OCI-LY7 (cell line): ENCODE measurements at regions not wholly inside any gene's neighbourhood (a gene's known extent, or its start where the extent isn't known, plus 50 kb on each side); places are given as distances from the start of the nearest gene placed in this dataset.
"Not testable (repeated sequence)": the region's sequence is repeated elsewhere in the genome, so short reads cannot be mapped to it uniquely, and the experiment has no call there.

Experiments
- BruUV-seq: library from RNA; stranded (reverse); fragments of 400-500 nt; replicated peaks from 2 replicates; lab custom pipeline; 2021; lab: Mats Ljungman, UMichigan
- CTCF ChIA-PET: fragments of 300-600 bp; sonication (Branson Sonifier 250); formaldehyde crosslinking; loops from one replicate; lab custom pipeline; 2022; ENCODE audit warnings: antibody characterized with exemption; ENCODE audit not compliant: unreplicated experiment; lab: Charles Lee
- POLR2A ChIA-PET: fragments of 300-600 bp; sonication (Branson Sonifier 250); formaldehyde crosslinking; loops from one replicate; lab custom pipeline; 2022; ENCODE audit warnings: antibody characterized with exemption; lab: Charles Lee
- DNase-seq: peaks from one replicate; pipeline ENCODE4 v3.0.0-alpha.2; 2015; ENCODE audit warnings: low spot score
- H2AFZ ChIP-seq: fragments of 200-600 bp; sonication (generic), shearing (Covaris generic); 2 replicates; pipeline ENCODE4 v1.6.1; 2014; ENCODE audit warnings: mild to moderate bottlenecking, antibody characterized with exemption, low read length, moderate library complexity
- H3K27ac ChIP-seq: fragments of 200-600 bp; sonication (generic); 2 replicates; pipeline ENCODE4 v1.5.1; 2014; ENCODE audit warnings: mixed run types, low read depth, mild to moderate bottlenecking, moderate library complexity, low read length, inconsistent platforms; ENCODE audit not compliant: poor library complexity, severe bottlenecking
- H3K36me3 ChIP-seq: fragments of 200-600 bp; sonication (generic); 2 replicates; pipeline ENCODE4 v1.6.1; 2014; ENCODE audit warnings: mild to moderate bottlenecking, antibody characterized with exemption, low read length, moderate library complexity, mixed read lengths; ENCODE audit not compliant: insufficient read depth
- H3K4me1 ChIP-seq: fragments of 200-600 bp; sonication (generic); 2 replicates; pipeline ENCODE4 v1.5.1; 2014; ENCODE audit warnings: mild to moderate bottlenecking, low read length; ENCODE audit not compliant: insufficient read depth, poor library complexity, severe bottlenecking
- H3K4me2 ChIP-seq: fragments of 200-600 bp; sonication (generic); 2 replicates; pipeline ENCODE4 v1.6.1; 2014; ENCODE audit warnings: mild to moderate bottlenecking, low read length
- H3K4me3 ChIP-seq: fragments of 200-600 bp; sonication (generic); 2 replicates; pipeline ENCODE4 v1.5.1; 2014; ENCODE audit warnings: mild to moderate bottlenecking, low read depth, low read length; ENCODE audit not compliant: poor library complexity, severe bottlenecking
- H3K79me2 ChIP-seq: fragments of 200-600 bp; sonication (generic); 2 replicates; pipeline ENCODE4 v1.6.1; 2016; ENCODE audit warnings: low read depth, mild to moderate bottlenecking, low read length, moderate library complexity, mixed read lengths; ENCODE audit not compliant: insufficient read depth
- H3K9me2 ChIP-seq: fragments of 200-600 bp; sonication (generic); 2 replicates; pipeline ENCODE4 v1.6.1; 2016; ENCODE audit warnings: mild to moderate bottlenecking, low read length, mixed read lengths; ENCODE audit not compliant: insufficient read depth
- H3K9me3 ChIP-seq: fragments of 200-600 bp; sonication (generic); 2 replicates; pipeline ENCODE4 v1.6.1; 2014; ENCODE audit warnings: mild to moderate bottlenecking, mixed run types, low read length, mixed read lengths
- H4K20me1 ChIP-seq: fragments of 200-600 bp; sonication (generic); 2 replicates; pipeline ENCODE4 v1.6.1; 2014; ENCODE audit warnings: mild to moderate bottlenecking, antibody characterized with exemption, low read length, moderate library complexity, mixed read lengths; ENCODE audit not compliant: insufficient read depth
- EZH2phosphoT487 ChIP-seq: fragments of 200-600 bp; sonication (generic); IDR thresholded peaks from 2 replicates; pipeline ENCODE4 v1.6.1; 2018; ENCODE audit warnings: low read depth, borderline replicate concordance, mild to moderate bottlenecking, mixed run types, antibody characterized with exemption, low read length, moderate library complexity, mixed read lengths
- intact Hi-C: fragments of 100-400 bp; cut with micrococcal nuclease; formaldehyde crosslinking; loops from one replicate; pipeline ENCODE4 v1.10.0; 2022; ENCODE audit not compliant: unreplicated experiment
- TF ChIP-seq, protein P1 (sequence below): fragments of 200-600 bp; sonication (generic); conservative IDR thresholded peaks from 2 replicates; pipeline ENCODE4 v1.5.1; 2014; ENCODE audit warnings: mild to moderate bottlenecking, antibody characterized with exemption, low read length, moderate library complexity, mixed read lengths

DNA sequence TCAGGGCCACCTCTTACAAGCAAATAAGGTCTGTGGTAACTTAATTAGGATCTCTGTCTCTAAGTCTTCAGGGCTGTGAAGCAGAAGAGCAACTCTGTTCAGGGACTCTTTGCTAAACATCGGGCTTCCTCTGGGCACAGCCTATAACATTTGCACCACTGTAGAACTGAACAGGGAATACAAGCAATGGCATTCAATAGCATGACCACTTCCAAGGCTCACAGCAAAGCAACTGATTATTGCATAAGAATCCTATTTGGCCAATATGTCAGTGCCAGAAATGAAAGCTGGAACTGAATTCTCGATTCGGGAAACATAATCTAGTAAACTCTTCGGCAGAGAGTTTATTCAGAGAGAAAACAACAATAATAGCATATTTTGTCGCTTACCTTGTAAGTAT is 92.2 kb upstream of the AMZ2 start:
- H2AFZ ChIP-seq: no peak overlapping the region
- no TSS peak for BruUV-seq
- H3K27ac ChIP-seq: no peak overlapping the region
- ChIA-PET CTCF (no interaction called here), POLR2A (no interaction called here)
- no peak overlapping the region for H3K4me3 ChIP-seq
- H3K79me2 ChIP-seq: no peaks in the 10 kb centered on the region
- no peaks in the 10 kb centered on the region for H3K9me3 ChIP-seq
- no peak overlapping the region for H3K4me2 ChIP-seq
- no peak for DNase-seq
- TF ChIP-seq, protein P1, sequence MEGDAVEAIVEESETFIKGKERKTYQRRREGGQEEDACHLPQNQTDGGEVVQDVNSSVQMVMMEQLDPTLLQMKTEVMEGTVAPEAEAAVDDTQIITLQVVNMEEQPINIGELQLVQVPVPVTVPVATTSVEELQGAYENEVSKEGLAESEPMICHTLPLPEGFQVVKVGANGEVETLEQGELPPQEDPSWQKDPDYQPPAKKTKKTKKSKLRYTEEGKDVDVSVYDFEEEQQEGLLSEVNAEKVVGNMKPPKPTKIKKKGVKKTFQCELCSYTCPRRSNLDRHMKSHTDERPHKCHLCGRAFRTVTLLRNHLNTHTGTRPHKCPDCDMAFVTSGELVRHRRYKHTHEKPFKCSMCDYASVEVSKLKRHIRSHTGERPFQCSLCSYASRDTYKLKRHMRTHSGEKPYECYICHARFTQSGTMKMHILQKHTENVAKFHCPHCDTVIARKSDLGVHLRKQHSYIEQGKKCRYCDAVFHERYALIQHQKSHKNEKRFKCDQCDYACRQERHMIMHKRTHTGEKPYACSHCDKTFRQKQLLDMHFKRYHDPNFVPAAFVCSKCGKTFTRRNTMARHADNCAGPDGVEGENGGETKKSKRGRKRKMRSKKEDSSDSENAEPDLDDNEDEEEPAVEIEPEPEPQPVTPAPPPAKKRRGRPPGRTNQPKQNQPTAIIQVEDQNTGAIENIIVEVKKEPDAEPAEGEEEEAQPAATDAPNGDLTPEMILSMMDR: no peak
- TF ChIP-seq EZH2phosphoT487: no peak
- no peaks in the 10 kb centered on the region for H3K9me2 ChIP-seq
- H4K20me1 ChIP-seq: no peaks in the 10 kb centered on the region
- no peaks in the 10 kb centered on the region for H3K4me1 ChIP-seq
- no peaks in the 10 kb centered on the region for H3K36me3 ChIP-seq
- intact Hi-C loops: no loop called here

DNA sequence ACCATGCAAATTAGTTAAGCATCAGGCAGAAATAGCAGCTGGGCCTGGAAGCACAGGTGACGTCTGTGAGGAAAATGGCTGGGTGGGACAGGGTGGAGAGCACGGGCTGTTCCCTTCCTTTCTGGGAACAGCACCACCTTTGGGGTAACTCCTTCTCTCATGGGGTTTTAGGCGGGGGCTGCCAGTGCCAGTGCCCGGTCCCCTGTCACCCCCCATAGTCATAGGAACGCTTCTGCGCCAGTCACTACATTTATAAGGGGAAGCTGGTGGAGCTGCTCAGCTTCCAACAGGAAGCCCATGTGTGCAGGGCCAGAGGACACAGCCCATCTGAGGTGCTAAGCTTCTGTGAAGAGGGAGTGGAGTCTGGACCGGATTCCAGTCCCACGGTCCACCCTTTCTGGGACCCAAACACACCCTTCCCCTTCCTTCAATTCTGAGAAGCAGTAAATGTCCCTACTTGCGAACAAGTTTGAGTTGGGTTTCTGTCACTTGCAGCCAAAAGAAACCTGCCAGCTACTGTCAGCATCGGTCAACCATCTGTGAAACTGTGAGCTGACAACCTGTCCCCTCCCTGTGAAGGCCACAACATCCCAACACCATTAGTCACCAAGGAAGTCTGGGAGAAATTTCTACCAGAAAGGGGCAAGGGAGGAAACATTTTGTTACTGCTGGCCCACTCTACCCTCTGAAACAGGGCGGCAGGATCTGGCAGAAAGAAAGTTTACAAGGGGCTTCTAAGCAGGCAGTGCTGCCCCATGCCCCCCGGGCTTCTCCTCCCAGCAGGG is 86.0 kb upstream of the AMZ2 start:
- no peaks in the 10 kb centered on the region for H3K4me1 ChIP-seq
- BruUV-seq: no TSS peak
- no peaks in the 10 kb centered on the region for H3K79me2 ChIP-seq
- H3K4me2 ChIP-seq: no peak overlapping the region
- H3K36me3 ChIP-seq: no peaks in the 10 kb centered on the region
- H3K9me3 ChIP-seq: no peaks in the 10 kb centered on the region
- H3K9me2 ChIP-seq: no peaks in the 10 kb centered on the region
- DNase-seq: no peak
- ChIA-PET CTCF (no interaction called here), POLR2A (interaction anchor here (0.6 to 1.5 kb wide), 4 partner anchors 11 to 53 kb away, joined by 3 read pairs; no protein-coding TSS in a partner anchor)
- no peak overlapping the region for H2AFZ ChIP-seq
- intact Hi-C loops: no loop called here
- no peaks in the 10 kb centered on the region for H4K20me1 ChIP-seq
- no peak overlapping the region for H3K4me3 ChIP-seq
- H3K27ac ChIP-seq: no peak overlapping the region
- TF ChIP-seq, protein P1: no peak
- no peak for TF ChIP-seq EZH2phosphoT487

DNA sequence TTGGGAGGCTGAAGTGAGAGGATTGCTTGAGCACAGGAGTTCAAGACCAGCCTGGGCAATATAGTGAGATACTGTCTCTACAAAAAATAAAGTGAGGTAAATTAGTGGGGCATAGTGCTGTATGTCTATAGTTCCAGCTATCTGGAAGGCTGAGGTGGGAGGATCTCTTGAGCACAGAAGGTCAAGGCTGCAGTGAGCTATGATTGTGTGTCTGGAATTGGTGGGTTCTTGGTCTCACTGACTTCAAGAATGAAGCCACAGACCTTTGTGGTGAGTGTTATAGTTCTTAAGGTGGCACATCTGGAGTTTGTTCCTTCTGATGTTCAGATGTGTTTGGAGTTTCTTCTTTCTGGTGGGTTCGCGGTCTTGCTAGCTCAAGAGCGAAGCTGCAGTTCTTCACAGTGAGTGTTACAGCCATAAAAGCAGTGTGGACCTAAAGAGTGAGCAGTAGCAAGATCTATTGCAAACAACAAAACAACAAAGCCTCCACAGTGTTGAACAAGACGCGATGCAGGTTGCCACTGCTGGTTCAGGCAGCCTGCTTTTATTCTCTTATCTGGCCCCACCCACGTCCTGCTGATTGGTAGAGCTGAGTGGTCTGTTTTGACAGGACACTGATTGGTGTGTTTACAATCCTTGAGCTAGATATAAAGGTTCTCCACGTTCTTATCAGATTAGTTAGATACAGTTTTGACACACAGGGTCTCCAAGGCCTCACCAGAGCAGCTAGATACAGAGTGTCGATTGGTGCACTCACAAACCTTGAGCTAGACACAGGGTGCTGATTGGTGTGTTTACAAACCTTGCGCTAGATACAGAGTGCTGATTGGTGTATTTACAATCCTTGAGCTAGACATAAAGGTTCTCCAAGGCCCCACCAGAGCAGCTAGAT is 79.3 kb upstream of the AMZ2 start:
- H3K79me2 ChIP-seq, H4K20me1 ChIP-seq, DNase-seq, H3K9me2 ChIP-seq, H3K4me2 ChIP-seq, H3K9me3 ChIP-seq, H3K27ac ChIP-seq, H2AFZ ChIP-seq, intact Hi-C loops, H3K36me3 ChIP-seq, BruUV-seq, H3K4me3 ChIP-seq: not testable (repeated sequence)
- H3K4me1 ChIP-seq: peaks cover 17% of the 10 kb centered on the region
- CTCF ChIA-PET: interaction anchor here (1.1 kb wide), 1 partner anchor 12 kb away, joined by 3 read pairs; no protein-coding TSS in a partner anchor
- POLR2A ChIA-PET: interaction anchor here (0.6 to 1.6 kb wide), 12 partner anchors 8 to 324 kb away, joined by 3 to 5 read pairs (median 4); no protein-coding TSS in a partner anchor

DNA sequence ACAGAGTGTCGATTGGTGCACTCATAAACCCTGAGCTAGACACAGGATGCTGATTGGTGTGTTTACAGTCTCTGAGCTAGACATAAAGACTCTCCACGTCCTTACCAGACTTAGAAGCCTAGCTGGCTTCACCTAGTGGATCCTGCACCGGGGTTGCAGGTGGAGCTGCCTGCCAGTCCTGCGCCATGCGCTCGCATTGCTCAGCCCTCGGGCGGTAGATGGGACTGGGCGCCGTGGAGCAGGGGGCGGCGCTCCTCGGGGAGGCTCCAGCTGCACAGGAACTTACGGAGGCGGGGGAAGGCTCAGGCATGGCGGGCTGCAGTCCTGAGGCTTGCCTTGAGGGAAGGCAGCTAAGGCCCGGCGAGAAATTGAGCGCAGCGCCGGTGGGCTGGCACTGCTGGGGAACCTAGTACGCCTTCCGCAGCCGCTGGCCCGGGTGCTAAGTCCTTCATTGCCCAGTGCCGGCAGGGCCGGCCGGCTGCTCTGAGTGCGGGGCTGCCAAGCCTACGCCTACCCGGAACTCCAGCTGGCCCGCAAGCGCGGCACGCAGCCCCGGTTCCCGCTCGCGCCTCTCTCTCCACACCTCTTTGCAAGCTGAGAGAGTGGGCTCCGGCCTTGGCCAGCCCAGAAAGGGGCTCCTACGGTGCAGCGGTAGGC is 78.5 kb upstream of the AMZ2 start:
- intact Hi-C loops, H3K36me3 ChIP-seq, H3K4me3 ChIP-seq, DNase-seq, H3K4me2 ChIP-seq, BruUV-seq, H3K9me3 ChIP-seq, H3K79me2 ChIP-seq, H4K20me1 ChIP-seq, CTCF ChIA-PET, H3K9me2 ChIP-seq, H2AFZ ChIP-seq, H3K27ac ChIP-seq: not testable (repeated sequence)
- peaks cover 20% of the 10 kb centered on the region for H3K4me1 ChIP-seq
- POLR2A ChIA-PET: interaction anchor here (0.7 to 1.6 kb wide), 9 partner anchors 9 to 40 kb away, joined by 3 to 5 read pairs (median 4); no protein-coding TSS in a partner anchor
